ENCODE measurements at regions not wholly inside any gene's neighbourhood (a gene's known extent, or its start where the extent isn't known, plus 50 kb on each side); places are given as distances from the start of the nearest gene placed in this dataset.

DNA sequence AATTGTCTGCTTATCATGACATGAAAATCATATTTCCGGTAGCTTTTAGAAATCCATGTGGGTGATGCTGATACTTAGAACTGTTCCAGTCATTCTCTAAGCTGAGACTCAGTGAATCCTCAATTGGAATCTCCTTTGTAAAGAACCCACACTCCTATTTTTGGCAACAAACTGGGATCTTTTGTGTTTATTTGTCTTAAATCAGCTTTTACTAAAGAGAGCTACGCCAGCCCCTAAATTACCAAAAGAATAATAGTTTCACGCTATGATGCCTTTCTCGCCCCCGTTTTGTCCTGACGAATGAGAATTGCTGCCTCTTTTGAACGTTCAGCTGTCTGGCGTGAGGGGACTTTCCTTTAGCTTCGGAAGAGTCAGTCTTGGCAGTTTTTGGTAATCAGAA lies 195.9 kb downstream of the SHOX start (continued):
- TF ChIP-seq, protein P1, sequence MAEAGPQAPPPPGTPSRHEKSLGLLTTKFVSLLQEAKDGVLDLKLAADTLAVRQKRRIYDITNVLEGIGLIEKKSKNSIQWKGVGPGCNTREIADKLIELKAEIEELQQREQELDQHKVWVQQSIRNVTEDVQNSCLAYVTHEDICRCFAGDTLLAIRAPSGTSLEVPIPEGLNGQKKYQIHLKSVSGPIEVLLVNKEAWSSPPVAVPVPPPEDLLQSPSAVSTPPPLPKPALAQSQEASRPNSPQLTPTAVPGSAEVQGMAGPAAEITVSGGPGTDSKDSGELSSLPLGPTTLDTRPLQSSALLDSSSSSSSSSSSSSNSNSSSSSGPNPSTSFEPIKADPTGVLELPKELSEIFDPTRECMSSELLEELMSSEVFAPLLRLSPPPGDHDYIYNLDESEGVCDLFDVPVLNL (IDR thresholded peaks at IDR 0.05; ENCODE audit: low read depth, low read length), result no peak
- TF ChIP-seq, protein P2, sequence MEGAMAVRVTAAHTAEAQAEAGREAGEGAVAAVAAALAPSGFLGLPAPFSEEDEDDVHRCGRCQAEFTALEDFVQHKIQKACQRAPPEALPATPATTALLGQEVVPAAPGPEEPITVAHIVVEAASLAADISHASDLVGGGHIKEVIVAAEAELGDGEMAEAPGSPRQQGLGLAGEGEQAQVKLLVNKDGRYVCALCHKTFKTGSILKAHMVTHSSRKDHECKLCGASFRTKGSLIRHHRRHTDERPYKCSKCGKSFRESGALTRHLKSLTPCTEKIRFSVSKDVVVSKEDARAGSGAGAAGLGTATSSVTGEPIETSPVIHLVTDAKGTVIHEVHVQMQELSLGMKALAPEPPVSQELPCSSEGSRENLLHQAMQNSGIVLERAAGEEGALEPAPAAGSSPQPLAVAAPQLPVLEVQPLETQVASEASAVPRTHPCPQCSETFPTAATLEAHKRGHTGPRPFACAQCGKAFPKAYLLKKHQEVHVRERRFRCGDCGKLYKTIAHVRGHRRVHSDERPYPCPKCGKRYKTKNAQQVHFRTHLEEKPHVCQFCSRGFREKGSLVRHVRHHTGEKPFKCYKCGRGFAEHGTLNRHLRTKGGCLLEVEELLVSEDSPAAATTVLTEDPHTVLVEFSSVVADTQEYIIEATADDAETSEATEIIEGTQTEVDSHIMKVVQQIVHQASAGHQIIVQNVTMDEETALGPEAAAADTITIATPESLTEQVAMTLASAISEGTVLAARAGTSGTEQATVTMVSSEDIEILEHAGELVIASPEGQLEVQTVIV (IDR thresholded peaks at IDR 0.05; ENCODE audit: borderline replicate concordance, partially characterized antibody), result no peak
- TF ChIP-seq, protein P3, sequence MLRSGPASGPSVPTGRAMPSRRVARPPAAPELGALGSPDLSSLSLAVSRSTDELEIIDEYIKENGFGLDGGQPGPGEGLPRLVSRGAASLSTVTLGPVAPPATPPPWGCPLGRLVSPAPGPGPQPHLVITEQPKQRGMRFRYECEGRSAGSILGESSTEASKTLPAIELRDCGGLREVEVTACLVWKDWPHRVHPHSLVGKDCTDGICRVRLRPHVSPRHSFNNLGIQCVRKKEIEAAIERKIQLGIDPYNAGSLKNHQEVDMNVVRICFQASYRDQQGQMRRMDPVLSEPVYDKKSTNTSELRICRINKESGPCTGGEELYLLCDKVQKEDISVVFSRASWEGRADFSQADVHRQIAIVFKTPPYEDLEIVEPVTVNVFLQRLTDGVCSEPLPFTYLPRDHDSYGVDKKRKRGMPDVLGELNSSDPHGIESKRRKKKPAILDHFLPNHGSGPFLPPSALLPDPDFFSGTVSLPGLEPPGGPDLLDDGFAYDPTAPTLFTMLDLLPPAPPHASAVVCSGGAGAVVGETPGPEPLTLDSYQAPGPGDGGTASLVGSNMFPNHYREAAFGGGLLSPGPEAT (IDR thresholded peaks at IDR 0.05; ENCODE audit: low read depth), result no peak
- no peak for TF ChIP-seq RB1 (IDR thresholded peaks at IDR 0.05; ENCODE audit: borderline replicate concordance)
- TF ChIP-seq HDAC2 (IDR thresholded peaks at IDR 0.05), result no peak
- TF ChIP-seq RBBP5 (conservative IDR thresholded peaks at IDR 0.05), result no peak

DNA sequence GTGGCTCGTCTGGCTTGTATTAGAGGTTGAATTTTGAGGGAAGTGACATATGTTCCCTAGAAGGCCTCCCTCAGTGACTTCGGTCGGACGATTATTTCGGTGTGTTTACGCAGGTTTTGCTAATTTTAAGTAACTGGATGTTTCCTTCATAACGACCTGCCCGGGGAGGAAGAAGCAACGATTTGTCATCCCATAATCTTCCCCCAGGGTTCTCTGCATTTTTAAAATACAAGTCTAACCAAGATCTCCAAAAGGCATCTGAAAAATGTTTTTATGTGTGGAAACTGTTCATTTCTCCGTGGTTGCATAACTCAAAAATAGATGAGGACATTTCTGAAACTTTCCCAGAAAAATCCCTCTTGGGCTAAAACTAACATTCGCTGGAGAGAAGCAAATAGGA lies 195.4 kb downstream of the SHOX start:
- no peak for ATAC-seq
- Histone ChIP-seq H2AFZ (ENCODE audit: control insufficient read depth, low read depth, low read length) (no peak overlapping the region), H3K4me2 (ENCODE audit: control insufficient read depth, insufficient read depth) (no peak overlapping the region), H3K27me3 (replicated peaks in 1 of 2; ENCODE audit: control insufficient read depth in 2 of 2, insufficient read depth in 2 of 2, low read length in 1 of 2) (no peaks in the 10 kb centered on the region), H3K79me2 (ENCODE audit: control insufficient read depth, insufficient read depth, low read length) (no peaks in the 10 kb centered on the region), H3K27ac (ENCODE audit: control insufficient read depth, insufficient read depth) (no peak overlapping the region), H3K4me1 (ENCODE audit: control insufficient read depth, insufficient read depth, low read length) (no peaks in the 10 kb centered on the region), H3K9me3 (replicated peaks; ENCODE audit: control insufficient read depth, insufficient read depth, low read length) (no peaks in the 10 kb centered on the region; the same call in 2 of the 3 replicates), H3K9ac (ENCODE audit: control insufficient read depth, insufficient read depth, low read length) (no peak overlapping the region), H3K4me3 (no peak overlapping the region), H3K36me3 (ENCODE audit: control insufficient read depth in 2 of 2, insufficient read depth in 2 of 2, low read length in 1 of 2) (no peaks in the 10 kb centered on the region), H4K20me1 (ENCODE audit: control insufficient read depth, insufficient read depth) (no peaks in the 10 kb centered on the region)
- POLR2A ChIA-PET, result no interaction called here
- FAIRE-seq, result no peak
- 62% methylated on average over 11 of the region's 11 CpGs for WGBS (ENCODE audit: insufficient coverage, insufficient replicate concordance, low lambda C conversion rate, missing lambda C conversion rate)
- SMC1A ChIA-PET (ENCODE audit: uncharacterized antibody, unreplicated experiment), result no interaction called here
- CTCF ChIA-PET, result no interaction called here
- RAD21 ChIA-PET (ENCODE audit: unreplicated experiment), result no interaction called here
- intact Hi-C loops (cut with micrococcal nuclease; ENCODE audit: unreplicated experiment) (no loop called here), in situ Hi-C loops (cut with MboI) (no loop called here)
- TF ChIP-seq MXI1 (IDR thresholded peaks at IDR 0.05; ENCODE audit: low read depth, low read length) (no peak), TCF3 (IDR thresholded peaks at IDR 0.05; ENCODE audit: borderline replicate concordance, insufficient read depth, low read depth, low read length) (no peak), CBX3 (IDR thresholded peaks at IDR 0.05; ENCODE audit: borderline replicate concordance, low read depth) (no peak), SPI1 (IDR thresholded peaks at IDR 0.05; ENCODE audit: borderline replicate concordance, insufficient read depth, low read depth, low read length) (no peak), ZNF24 (IDR thresholded peaks at IDR 0.05) (no peak), RBBP5 (conservative IDR thresholded peaks at IDR 0.05) (no peak)
- TF ChIP-seq, protein P4, sequence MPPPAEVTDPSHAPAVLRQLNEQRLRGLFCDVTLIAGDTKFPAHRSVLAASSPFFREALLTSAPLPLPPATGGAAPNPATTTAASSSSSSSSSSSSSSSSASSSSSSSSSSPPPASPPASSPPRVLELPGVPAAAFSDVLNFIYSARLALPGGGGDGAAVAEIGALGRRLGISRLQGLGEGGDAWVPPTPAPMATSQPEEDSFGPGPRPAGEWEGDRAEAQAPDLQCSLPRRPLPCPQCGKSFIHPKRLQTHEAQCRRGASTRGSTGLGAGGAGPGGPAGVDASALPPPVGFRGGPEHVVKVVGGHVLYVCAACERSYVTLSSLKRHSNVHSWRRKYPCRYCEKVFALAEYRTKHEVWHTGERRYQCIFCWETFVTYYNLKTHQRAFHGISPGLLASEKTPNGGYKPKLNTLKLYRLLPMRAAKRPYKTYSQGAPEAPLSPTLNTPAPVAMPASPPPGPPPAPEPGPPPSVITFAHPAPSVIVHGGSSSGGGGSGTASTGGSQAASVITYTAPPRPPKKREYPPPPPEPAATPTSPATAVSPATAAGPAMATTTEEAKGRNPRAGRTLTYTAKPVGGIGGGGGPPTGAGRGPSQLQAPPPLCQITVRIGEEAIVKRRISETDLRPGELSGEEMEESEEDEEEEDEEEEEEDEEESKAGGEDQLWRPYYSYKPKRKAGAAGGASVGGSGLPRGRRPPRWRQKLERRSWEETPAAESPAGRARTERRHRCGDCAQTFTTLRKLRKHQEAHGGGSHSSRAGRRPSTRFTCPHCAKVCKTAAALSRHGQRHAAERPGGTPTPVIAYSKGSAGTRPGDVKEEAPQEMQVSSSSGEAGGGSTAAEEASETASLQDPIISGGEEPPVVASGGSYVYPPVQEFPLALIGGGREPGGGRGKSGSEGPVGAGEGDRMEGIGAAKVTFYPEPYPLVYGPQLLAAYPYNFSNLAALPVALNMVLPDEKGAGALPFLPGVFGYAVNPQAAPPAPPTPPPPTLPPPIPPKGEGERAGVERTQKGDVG (CRISPR knock-in tag; IDR thresholded peaks at IDR 0.05), result no peak
- BruUV-seq (replicated peaks), result no TSS peak
- no peak for DNase-seq (ENCODE audit: low read depth, low spot score)
